HK-2 (cell line): ENCODE measurements at regions not wholly inside any gene's neighbourhood (a gene's known extent, or its start where the extent isn't known, plus 50 kb on each side); places are given as distances from the start of the nearest gene placed in this dataset.

Experiments used
- DNase-seq: peaks from one replicate; pipeline ENCODE4 v3.0.0-alpha.2; 2018; ENCODE audit not compliant: unreplicated experiment

- DNase-seq: no peak
Measured at GRCh38 chr2:133811409-133812125, 243.3 kb upstream of the NCKAP5 start.

- DNase-seq: peak; percentile 50
Measured at GRCh38 chr2:133812826-133813617, 244.8 kb upstream of the NCKAP5 start.

GRCh38 chr2:133814890-133815289, 246.6 kb upstream of the NCKAP5 start:
- no peak for DNase-seq

- DNase-seq: no peak
Measured at GRCh38 chr2:133816037-133816436, 247.8 kb upstream of the NCKAP5 start.

- DNase-seq: peak; percentile 86
Measured at GRCh38 chr2:133817680-133818566, 249.7 kb upstream of the NCKAP5 start.

- DNase-seq: no peak
Measured at GRCh38 chr2:133818661-133819060, 250.4 kb upstream of the NCKAP5 start.

- no peak for DNase-seq
Measured at GRCh38 chr2:133819906-133820305, 251.6 kb upstream of the NCKAP5 start.

GRCh38 chr2:133821107-133821760, 253.0 kb upstream of the NCKAP5 start:
- DNase-seq: no peak

GRCh38 chr2:133822517-133823225, 254.4 kb upstream of the NCKAP5 start:
- DNase-seq: no peak

- no peak for DNase-seq
Measured at GRCh38 chr2:133823226-133823550, 254.9 kb upstream of the NCKAP5 start.

GRCh38 chr2:133824869-133825268, 256.6 kb upstream of the NCKAP5 start:
- DNase-seq: no peak

GRCh38 chr2:133825778-133826177, 257.5 kb upstream of the NCKAP5 start:
- DNase-seq: no peak

GRCh38 chr2:133828913-133829312, 260.6 kb upstream of the NCKAP5 start:
- DNase-seq: no peak

GRCh38 chr2:133829450-133830020, 261.3 kb upstream of the NCKAP5 start:
- no peak for DNase-seq

- DNase-seq: no peak
Measured at GRCh38 chr2:133833746-133834145, 265.5 kb upstream of the NCKAP5 start.

- DNase-seq: no peak
Measured at GRCh38 chr2:133835821-133836619, 267.8 kb upstream of the NCKAP5 start.

- DNase-seq: peak; percentile 63
Measured at GRCh38 chr2:133836691-133837345, 268.6 kb upstream of the NCKAP5 start.

GRCh38 chr2:133837441-133838094, 269.3 kb upstream of the NCKAP5 start:
- no peak for DNase-seq
